Loucy (cell line): ENCODE measurements at regions not wholly inside any gene's neighbourhood (a gene's known extent, or its start where the extent isn't known, plus 50 kb on each side); places are given as distances from the start of the nearest gene placed in this dataset.

Experiments
- EZH2phosphoT487 ChIP-seq: fragments of 200-600 bp; IDR thresholded peaks from 2 replicates; pipeline ENCODE4 v1.6.1; 2018; ENCODE audit warnings: antibody characterized with exemption, mild to moderate bottlenecking, moderate library complexity, borderline replicate concordance
- TF ChIP-seq, protein P1 (sequence below): fragments of 200-600 bp; sonication (generic); conservative IDR thresholded peaks from 2 replicates; pipeline ENCODE4 v1.5.1; 2014; ENCODE audit warnings: mild to moderate bottlenecking, antibody characterized with exemption, low read length

DNA sequence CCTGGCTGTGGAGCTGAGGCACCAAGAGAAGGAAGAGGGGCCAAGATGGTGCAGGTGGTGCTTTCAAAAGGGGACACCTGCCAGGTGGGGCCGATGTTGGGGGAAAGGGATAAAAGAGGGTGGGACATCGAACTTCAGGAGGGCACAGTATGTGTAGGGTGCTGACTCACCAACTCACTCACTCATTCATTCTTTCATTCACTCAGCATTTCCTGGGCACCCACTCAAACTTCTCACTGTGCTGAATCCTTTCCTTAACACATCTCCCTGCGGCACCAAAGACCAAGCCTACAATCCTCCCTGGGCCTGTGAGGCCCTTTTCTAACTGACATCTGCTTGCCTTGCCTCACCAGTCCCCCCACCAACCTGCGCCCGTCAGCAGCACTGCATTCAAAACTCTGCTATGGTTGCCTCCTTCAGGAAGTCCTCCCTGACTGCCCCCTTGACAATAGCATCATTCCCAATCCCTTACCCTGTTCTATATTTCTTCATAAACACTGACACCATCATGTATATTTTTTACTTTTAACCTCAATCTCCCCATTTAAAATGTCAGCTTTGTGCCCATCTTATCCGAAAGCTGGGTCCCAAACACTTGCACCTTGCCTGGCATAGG lies 246.6 kb downstream of the MN1 start:
- TF ChIP-seq, protein P1, sequence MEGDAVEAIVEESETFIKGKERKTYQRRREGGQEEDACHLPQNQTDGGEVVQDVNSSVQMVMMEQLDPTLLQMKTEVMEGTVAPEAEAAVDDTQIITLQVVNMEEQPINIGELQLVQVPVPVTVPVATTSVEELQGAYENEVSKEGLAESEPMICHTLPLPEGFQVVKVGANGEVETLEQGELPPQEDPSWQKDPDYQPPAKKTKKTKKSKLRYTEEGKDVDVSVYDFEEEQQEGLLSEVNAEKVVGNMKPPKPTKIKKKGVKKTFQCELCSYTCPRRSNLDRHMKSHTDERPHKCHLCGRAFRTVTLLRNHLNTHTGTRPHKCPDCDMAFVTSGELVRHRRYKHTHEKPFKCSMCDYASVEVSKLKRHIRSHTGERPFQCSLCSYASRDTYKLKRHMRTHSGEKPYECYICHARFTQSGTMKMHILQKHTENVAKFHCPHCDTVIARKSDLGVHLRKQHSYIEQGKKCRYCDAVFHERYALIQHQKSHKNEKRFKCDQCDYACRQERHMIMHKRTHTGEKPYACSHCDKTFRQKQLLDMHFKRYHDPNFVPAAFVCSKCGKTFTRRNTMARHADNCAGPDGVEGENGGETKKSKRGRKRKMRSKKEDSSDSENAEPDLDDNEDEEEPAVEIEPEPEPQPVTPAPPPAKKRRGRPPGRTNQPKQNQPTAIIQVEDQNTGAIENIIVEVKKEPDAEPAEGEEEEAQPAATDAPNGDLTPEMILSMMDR, result no peak
- no peak for TF ChIP-seq EZH2phosphoT487
